OCI-LY3 (cell line): ENCODE measurements at regions not wholly inside any gene's neighbourhood (a gene's known extent, or its start where the extent isn't known, plus 50 kb on each side); places are given as distances from the start of the nearest gene placed in this dataset.

ENCODE experiments used
- H2AFZ ChIP-seq: fragments of 200-600, 300-600 bp; shearing (Covaris generic); 2 replicates; pipeline ENCODE4 v1.6.0; 2014; ENCODE audit warnings: antibody characterized with exemption, low read depth, low read length
- H3K27ac ChIP-seq: fragments of 200-600, 300-600 bp; sonication (generic); 2 replicates; pipeline ENCODE4 v1.5.1; 2014; ENCODE audit warnings: mild to moderate bottlenecking, low read length, moderate library complexity, mixed read lengths
- H3K27me3 ChIP-seq: fragments of 200-600, 300-600 bp; sonication (generic); 2 replicates; pipeline ENCODE4 v1.6.1; 2014; ENCODE audit warnings: low read depth, low read length, mixed read lengths
- H3K36me3 ChIP-seq: fragments of 200-600, 300-600 bp; sonication (generic); replicated peaks from 2 replicates; pipeline ENCODE3; 2014; ENCODE audit warnings: low read depth, low read length, mixed read lengths
- H3K4me1 ChIP-seq: fragments of 300-600, 200-600 bp; sonication (generic); 2 replicates; pipeline ENCODE4 v1.6.1; 2014; ENCODE audit warnings: low read length, mixed read lengths
- H3K4me2 ChIP-seq: fragments of 200-600, 300-600 bp; sonication (generic); 2 replicates; pipeline ENCODE4 v1.6.1; 2014; ENCODE audit warnings: low read length, mixed read lengths
- H3K4me3 ChIP-seq: fragments of 300-600, 200-600 bp; sonication (generic); 2 replicates; pipeline ENCODE4 v1.5.1; 2014; ENCODE audit warnings: antibody characterized with exemption, mild to moderate bottlenecking, low read length, moderate library complexity
- H3K79me2 ChIP-seq: fragments of 300-600, 200-600 bp; shearing (Covaris generic); 2 replicates; pipeline ENCODE4 v1.6.1; 2014; ENCODE audit warnings: mild to moderate bottlenecking, low read length, mixed read lengths
- H3K9ac ChIP-seq: fragments of 300-600, 200-600 bp; shearing (Covaris generic); 2 replicates; pipeline ENCODE4 v1.6.0; 2014; ENCODE audit warnings: mild to moderate bottlenecking, low read length, moderate library complexity
- H3K9me3 ChIP-seq: fragments of 200-600, 300-600 bp; shearing (Covaris generic); 2 replicates; pipeline ENCODE4 v1.6.1; 2014; ENCODE audit warnings: low read length, mixed read lengths; ENCODE audit not compliant: insufficient read depth
- H4K20me1 ChIP-seq: fragments of 200-600, 300-600 bp; sonication (generic); 2 replicates; pipeline ENCODE4 v1.6.1; 2016; ENCODE audit warnings: low read length, mixed read lengths; ENCODE audit not compliant: insufficient read depth
- CTCF ChIP-seq: fragments of 200-600, 300-600 bp; sonication (generic); IDR thresholded peaks from 2 replicates; pipeline ENCODE4 v1.5.1; 2014; ENCODE audit warnings: antibody characterized with exemption, low read length, low read depth
- EZH2phosphoT487 ChIP-seq: fragments of 200-600 bp; shearing (Covaris generic); IDR thresholded peaks from 2 replicates; pipeline ENCODE4 v1.6.1; 2018; ENCODE audit warnings: antibody characterized with exemption, mixed run types, low read depth

GRCh38 chr2:103734911-103735310 is 973.1 kb downstream of the TMEM182 start:
- Histone ChIP-seq H3K9ac (no peak overlapping the region), H3K9me3 (no peaks in the 10 kb centered on the region)
- TF ChIP-seq CTCF (no peak), EZH2phosphoT487 (no peak)

GRCh38 chr2:103738108-103738507 is 976.3 kb downstream of the TMEM182 start:
- Histone ChIP-seq H3K4me1 (no peaks in the 10 kb centered on the region), H3K4me2 (no peak overlapping the region), H3K27me3 (no peaks in the 10 kb centered on the region), H2AFZ (no peak overlapping the region), H3K36me3 (no peaks in the 10 kb centered on the region), H3K4me3 (no peak overlapping the region), H4K20me1 (no peaks in the 10 kb centered on the region), H3K27ac (no peak overlapping the region), H3K9ac (no peak overlapping the region), H3K9me3 (no peaks in the 10 kb centered on the region), H3K79me2 (no peaks in the 10 kb centered on the region)
- no peak for TF ChIP-seq CTCF
- no peak for TF ChIP-seq EZH2phosphoT487

More at GRCh38 chr2:103734911-103735310, 973.1 kb downstream of the TMEM182 start:
- no peaks in the 10 kb centered on the region for H3K36me3 ChIP-seq
- H3K4me3 ChIP-seq: no peak overlapping the region
- H4K20me1 ChIP-seq: no peaks in the 10 kb centered on the region
- H3K4me1 ChIP-seq: no peaks in the 10 kb centered on the region
- no peak overlapping the region for H3K4me2 ChIP-seq
- H3K27ac ChIP-seq: no peak overlapping the region
- no peaks in the 10 kb centered on the region for H3K79me2 ChIP-seq
- H3K27me3 ChIP-seq: no peaks in the 10 kb centered on the region
- no peak overlapping the region for H2AFZ ChIP-seq

- Histone ChIP-seq H3K27ac (no peak overlapping the region), H3K27me3 (no peaks in the 10 kb centered on the region), H3K9ac (no peak overlapping the region), H3K4me3 (no peak overlapping the region), H2AFZ (no peak overlapping the region), H3K79me2 (no peaks in the 10 kb centered on the region), H3K4me2 (no peak overlapping the region), H3K4me1 (no peaks in the 10 kb centered on the region), H4K20me1 (no peaks in the 10 kb centered on the region), H3K9me3 (no peaks in the 10 kb centered on the region), H3K36me3 (no peaks in the 10 kb centered on the region)
- TF ChIP-seq EZH2phosphoT487 (no peak), CTCF (no peak)
Measured at GRCh38 chr2:103738606-103739005, 976.8 kb downstream of the TMEM182 start.

DNA sequence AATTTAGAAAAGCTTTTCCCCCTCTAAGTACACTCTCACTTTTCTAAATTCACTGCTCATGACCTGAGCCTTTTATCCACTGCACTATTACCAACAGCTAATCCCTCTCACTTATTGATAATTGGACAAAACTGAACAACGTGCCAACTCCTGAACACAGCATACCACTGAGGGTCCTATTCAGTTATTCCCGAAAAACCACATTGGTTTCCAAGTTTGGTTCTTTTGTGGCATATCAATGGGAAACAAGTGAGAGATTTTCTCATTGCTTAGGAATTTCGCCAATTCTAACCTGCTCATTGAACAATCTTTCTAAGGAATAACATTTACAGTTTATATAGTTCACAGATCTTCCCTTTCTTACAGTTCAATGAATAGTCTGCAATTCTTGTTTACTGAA is 977.4 kb downstream of the TMEM182 start:
- H3K4me3 ChIP-seq: no peak overlapping the region
- no peak overlapping the region for H3K9ac ChIP-seq
- no peaks in the 10 kb centered on the region for H3K9me3 ChIP-seq
- no peaks in the 10 kb centered on the region for H3K79me2 ChIP-seq
- no peak overlapping the region for H3K27ac ChIP-seq
- H3K27me3 ChIP-seq: no peaks in the 10 kb centered on the region
- H3K4me1 ChIP-seq: no peaks in the 10 kb centered on the region
- H4K20me1 ChIP-seq: no peaks in the 10 kb centered on the region
- no peak overlapping the region for H2AFZ ChIP-seq
- H3K36me3 ChIP-seq: no peaks in the 10 kb centered on the region
- TF ChIP-seq CTCF (no peak), EZH2phosphoT487 (no peak)
- no peak overlapping the region for H3K4me2 ChIP-seq
